CD4-positive, alpha-beta T cell (primary cell): ENCODE measurements at regions not wholly inside any gene's neighbourhood (a gene's known extent, or its start where the extent isn't known, plus 50 kb on each side); places are given as distances from the start of the nearest gene placed in this dataset.

Source experiments
- ATAC-seq: fragments of 200-7000 bp; cut with Tn5 transposase; one replicate; pipeline ENCODE4 v1.10.0; 2022; ENCODE audit warnings: mild to moderate bottlenecking; ENCODE audit not compliant: poor library complexity
- CTCF ChIA-PET: fragments of 350-600 bp; sonication (Branson Sonifier 250); formaldehyde crosslinking; loops from one replicate; lab custom pipeline; 2021; ENCODE audit warnings: antibody characterized with exemption, inconsistent platforms; lab: Charles Lee
- POLR2A ChIA-PET: fragments of 350-600 bp; sonication (Branson Sonifier 250); formaldehyde crosslinking; loops from one replicate; lab custom pipeline; 2021; ENCODE audit warnings: antibody characterized with exemption, inconsistent platforms; lab: Charles Lee
- DNase-seq, 14 experiments: peaks; one replicate each; pipeline ENCODE4 v3.0.0-alpha.2; 2013 to 2020; ENCODE audit warnings: mixed read lengths in 2 of 14
- H3K27ac ChIP-seq, 2 donors: one replicate each; pipeline versions ENCODE4 v1.5.1 to v1.7.0; 2013; ENCODE audit warnings: low read length in 2 of 2, low read depth in 1 of 2, mild to moderate bottlenecking in 1 of 2
- H3K27me3 ChIP-seq, 2 experiments: 1 replicate in 1 of 2; 2 replicates in 1 of 2; pipeline versions ENCODE4 v1.6.1 to v1.7.0; 2013; ENCODE audit warnings: low read length in 2 of 2, control low read depth in 1 of 2, mild to moderate bottlenecking in 1 of 2, moderate library complexity in 1 of 2; ENCODE audit not compliant: insufficient read depth in 2 of 2, control insufficient read depth in 1 of 2
- H3K36me3 ChIP-seq: one replicate; pipeline ENCODE4 v1.6.1; 2013; ENCODE audit warnings: low read length, control low read depth; ENCODE audit not compliant: insufficient read depth
- H3K4me1 ChIP-seq: one replicate; pipeline ENCODE4 v1.6.1; 2013; ENCODE audit warnings: low read length, control low read depth; ENCODE audit not compliant: insufficient read depth
- H3K4me3 ChIP-seq: one replicate; pipeline ENCODE4 v1.5.1; 2013; ENCODE audit warnings: mild to moderate bottlenecking, low read length, moderate library complexity
- H3K9me3 ChIP-seq, 2 experiments: 1 replicate in 1 of 2; 2 replicates in 1 of 2; pipeline versions ENCODE4 v1.6.1 to v1.7.0; 2013; ENCODE audit warnings: low read length in 2 of 2, mild to moderate bottlenecking in 2 of 2, control low read depth in 1 of 2, moderate library complexity in 1 of 2; ENCODE audit not compliant: control insufficient read depth in 1 of 2, insufficient read depth in 1 of 2
- H3K27ac Mint-ChIP-seq: one replicate; pipeline ENCODE4 v1.8.0; 2020; ENCODE audit warnings: mixed read lengths
- H3K27me3 Mint-ChIP-seq: one replicate; pipeline ENCODE4 v1.8.0; 2021; ENCODE audit warnings: mixed read lengths
- H3K36me3 Mint-ChIP-seq: one replicate; pipeline ENCODE4 v1.8.0; 2021; ENCODE audit warnings: low read depth, mixed read lengths
- H3K4me1 Mint-ChIP-seq: one replicate; pipeline ENCODE4 v1.8.0; 2021; ENCODE audit warnings: low read depth, mixed read lengths
- H3K4me3 Mint-ChIP-seq: one replicate; pipeline ENCODE4 v1.8.0; 2020; ENCODE audit warnings: mild to moderate bottlenecking, mixed read lengths
- H3K9me3 Mint-ChIP-seq: one replicate; pipeline ENCODE4 v1.8.0; 2020; ENCODE audit warnings: mixed read lengths
- intact Hi-C, 2 experiments: fragments of 100-400 bp; cut with DNase I in 1 of 2; cut with micrococcal nuclease in 1 of 2; formaldehyde crosslinking; loops; one replicate each; pipeline versions ENCODE4 v1.15.1 to v1.9.0; 2023 to 2025; cut with DNase I, micrococcal nuclease
- TF ChIP-seq, protein P1 (sequence below): fragments of 200-600 bp; IDR thresholded peaks from one replicate; pipeline ENCODE4 v1.8.0; 2022; ENCODE audit warnings: antibody characterized with exemption, mild to moderate bottlenecking

DNA sequence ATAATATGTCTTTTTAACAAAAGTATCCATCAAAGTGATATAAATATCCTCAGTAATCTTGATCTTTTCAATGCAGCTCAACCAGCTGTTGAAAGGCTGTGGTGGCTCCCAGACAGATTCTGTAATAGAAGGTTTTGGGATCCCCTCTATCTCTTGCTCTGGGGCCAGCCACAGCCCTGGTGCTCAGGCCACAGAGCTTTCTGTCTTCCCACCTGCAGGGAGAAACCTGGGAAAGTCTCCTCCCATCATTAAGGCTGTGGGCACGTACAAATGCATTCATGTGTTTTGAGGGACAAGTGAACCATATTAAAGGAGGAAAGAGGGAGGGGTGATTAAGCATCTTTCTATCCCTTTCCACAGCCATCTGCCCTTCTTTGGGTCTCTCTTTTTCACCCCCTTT, 183.1 kb downstream of the PRDM13 start:
- Mint-ChIP-seq H3K4me3 (no peak overlapping the region), H3K27me3 (peaks cover 27% of the 10 kb centered on the region), H3K9me3 (no peaks in the 10 kb centered on the region), H3K4me1 (no peaks in the 10 kb centered on the region), H3K36me3 (no peaks in the 10 kb centered on the region), H3K27ac (no peak overlapping the region)
- intact Hi-C loops: no loop called here
- CTCF ChIA-PET: no interaction called here
- Histone ChIP-seq H3K36me3 (no peaks in the 10 kb centered on the region), H3K27me3 (peaks cover 0 to 9% of the 10 kb centered on the region in 2 experiments), H3K4me3 (no peak overlapping the region), H3K27ac (no peak overlapping the region), H3K9me3 (no peaks in the 10 kb centered on the region), H3K4me1 (no peaks in the 10 kb centered on the region)
- ATAC-seq (no peak), DNase-seq (no peak)
- TF ChIP-seq, protein P1, sequence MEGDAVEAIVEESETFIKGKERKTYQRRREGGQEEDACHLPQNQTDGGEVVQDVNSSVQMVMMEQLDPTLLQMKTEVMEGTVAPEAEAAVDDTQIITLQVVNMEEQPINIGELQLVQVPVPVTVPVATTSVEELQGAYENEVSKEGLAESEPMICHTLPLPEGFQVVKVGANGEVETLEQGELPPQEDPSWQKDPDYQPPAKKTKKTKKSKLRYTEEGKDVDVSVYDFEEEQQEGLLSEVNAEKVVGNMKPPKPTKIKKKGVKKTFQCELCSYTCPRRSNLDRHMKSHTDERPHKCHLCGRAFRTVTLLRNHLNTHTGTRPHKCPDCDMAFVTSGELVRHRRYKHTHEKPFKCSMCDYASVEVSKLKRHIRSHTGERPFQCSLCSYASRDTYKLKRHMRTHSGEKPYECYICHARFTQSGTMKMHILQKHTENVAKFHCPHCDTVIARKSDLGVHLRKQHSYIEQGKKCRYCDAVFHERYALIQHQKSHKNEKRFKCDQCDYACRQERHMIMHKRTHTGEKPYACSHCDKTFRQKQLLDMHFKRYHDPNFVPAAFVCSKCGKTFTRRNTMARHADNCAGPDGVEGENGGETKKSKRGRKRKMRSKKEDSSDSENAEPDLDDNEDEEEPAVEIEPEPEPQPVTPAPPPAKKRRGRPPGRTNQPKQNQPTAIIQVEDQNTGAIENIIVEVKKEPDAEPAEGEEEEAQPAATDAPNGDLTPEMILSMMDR: no peak
- POLR2A ChIA-PET: no interaction called here

DNA sequence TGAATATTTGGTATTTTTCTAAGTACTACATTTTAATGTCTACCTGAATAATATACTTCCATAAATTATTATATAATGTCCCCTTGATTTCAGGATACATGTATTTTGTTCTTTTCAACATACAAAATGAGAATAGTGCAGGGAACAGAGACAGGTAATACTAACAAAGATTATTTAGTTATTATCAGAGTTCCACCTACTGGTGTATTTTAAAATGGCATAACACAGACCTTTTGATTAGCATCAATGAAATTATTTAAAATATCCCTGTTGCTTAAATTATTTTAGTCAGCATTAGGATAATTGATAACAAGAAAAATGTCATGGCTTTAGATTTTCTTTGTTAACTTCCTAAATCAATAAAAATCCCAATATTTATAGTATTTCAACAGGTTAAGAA, 184.0 kb downstream of the PRDM13 start:
- Histone ChIP-seq H3K36me3 (no peaks in the 10 kb centered on the region), H3K27me3 (peaks cover 0 to 7% of the 10 kb centered on the region in 2 experiments), H3K27ac (no peak overlapping the region), H3K4me3 (no peak overlapping the region), H3K9me3 (no peaks in the 10 kb centered on the region), H3K4me1 (no peaks in the 10 kb centered on the region)
- peaks cover 27% of the 10 kb centered on the region for H3K27me3 Mint-ChIP-seq
- no peaks in the 10 kb centered on the region for H3K36me3 Mint-ChIP-seq
- no peak overlapping the region for H3K27ac Mint-ChIP-seq
- no peak for DNase-seq
- H3K9me3 Mint-ChIP-seq: no peaks in the 10 kb centered on the region
- H3K4me1 Mint-ChIP-seq: no peaks in the 10 kb centered on the region
- POLR2A ChIA-PET: no interaction called here
- no peak for ATAC-seq
- CTCF ChIA-PET: no interaction called here
- intact Hi-C loops: no loop called here
- TF ChIP-seq, protein P1: no peak
- no peak overlapping the region for H3K4me3 Mint-ChIP-seq

DNA sequence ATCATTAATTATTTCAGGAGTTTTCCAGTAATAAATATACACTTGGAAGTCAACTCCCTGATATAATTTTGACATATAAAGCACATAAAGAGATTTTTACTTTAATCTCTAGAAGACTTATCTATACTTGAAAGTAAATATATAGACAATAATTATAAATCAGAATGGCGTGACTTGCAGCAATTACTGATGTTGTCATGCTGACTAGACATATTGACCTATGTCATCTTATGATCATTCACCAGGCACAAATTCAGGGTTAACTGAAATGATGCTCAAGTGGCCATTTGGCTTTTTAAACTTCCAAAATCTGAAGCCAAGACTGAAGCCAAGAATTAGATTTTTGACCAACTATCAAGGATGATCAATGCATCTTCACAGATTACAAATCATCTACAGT, 192.2 kb downstream of the MCHR2 start:
- H3K27ac Mint-ChIP-seq: no peak overlapping the region
- H3K27me3 ChIP-seq: peaks cover 0 to 3% of the 10 kb centered on the region in 2 experiments
- ChIA-PET POLR2A (no interaction called here), CTCF (no interaction called here)
- DNase-seq: no peak
- no peaks in the 10 kb centered on the region for H3K4me1 ChIP-seq
- TF ChIP-seq, protein P1: no peak
- H3K9me3 Mint-ChIP-seq: no peaks in the 10 kb centered on the region
- no peak overlapping the region for H3K4me3 Mint-ChIP-seq
- no peaks in the 10 kb centered on the region for H3K9me3 ChIP-seq
- no peaks in the 10 kb centered on the region for H3K36me3 Mint-ChIP-seq
- H3K36me3 ChIP-seq: no peaks in the 10 kb centered on the region
- intact Hi-C loops: no loop called here
- no peak for ATAC-seq
- H3K4me3 ChIP-seq: no peak overlapping the region
- H3K4me1 Mint-ChIP-seq: no peaks in the 10 kb centered on the region
- no peak overlapping the region for H3K27ac ChIP-seq
- peaks cover 41% of the 10 kb centered on the region for H3K27me3 Mint-ChIP-seq
